ENCODE measurements at regions not wholly inside any gene's neighbourhood (a gene's known extent, or its start where the extent isn't known, plus 50 kb on each side); places are given as distances from the start of the nearest gene placed in this dataset.

DNA sequence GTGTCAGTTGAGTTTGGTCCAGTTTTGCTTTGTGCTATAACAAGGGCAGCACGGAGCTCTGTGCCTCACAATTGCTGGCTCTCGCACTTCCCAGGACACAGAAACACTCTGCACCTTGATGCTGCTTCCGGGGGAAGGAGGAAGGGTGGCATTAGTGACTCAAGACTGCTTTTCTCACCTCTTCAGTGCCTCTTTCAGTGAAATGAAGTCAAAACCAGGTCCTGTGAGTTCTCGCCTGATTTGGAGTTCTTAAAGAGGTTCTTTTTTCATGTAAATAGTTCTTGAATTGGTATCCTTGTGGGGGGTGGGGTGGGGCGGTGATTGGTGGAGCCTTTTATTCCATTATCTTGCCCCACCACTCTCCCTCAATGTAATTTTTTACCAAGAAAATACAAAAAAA is 91.5 kb upstream of the MYT1L start:
- DNase-seq, result no peak

DNA sequence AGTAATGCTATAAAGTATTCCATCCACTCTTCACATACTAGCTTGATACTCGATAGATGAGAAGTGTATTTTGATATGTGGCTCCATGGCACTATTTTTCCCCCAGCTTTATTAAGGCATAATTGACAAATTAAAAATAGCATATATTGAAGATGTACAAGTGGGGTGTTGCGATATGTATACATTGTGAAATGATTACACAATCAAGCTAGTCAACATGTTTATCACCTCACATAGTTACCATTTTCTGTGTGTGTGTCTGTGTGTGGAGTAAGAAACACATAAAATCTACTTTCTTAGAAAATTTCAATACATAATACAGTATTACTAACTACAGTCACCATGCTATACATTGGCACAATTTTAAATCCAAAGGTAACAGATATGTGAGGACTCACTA is 82.5 kb upstream of the MYT1L start:
- no peak for DNase-seq

DNA sequence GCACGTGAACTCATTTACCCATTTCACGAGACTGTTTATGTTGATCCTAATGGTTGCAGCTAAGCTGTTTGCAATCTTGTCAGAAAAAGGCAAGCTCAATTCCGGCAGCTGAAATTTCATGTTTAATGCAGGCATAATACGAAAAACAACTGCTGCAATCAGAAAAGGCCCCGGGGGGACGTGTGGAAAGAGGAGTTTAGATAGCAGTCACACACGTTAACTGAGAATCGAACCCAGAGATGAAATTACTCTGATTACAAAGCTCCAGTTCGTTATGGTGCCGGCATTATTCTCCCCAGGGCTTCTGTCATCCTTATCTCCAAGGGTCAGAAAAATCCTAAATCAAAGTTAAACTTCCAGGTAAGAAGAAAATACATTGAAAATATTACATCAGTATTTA is 79.9 kb upstream of the MYT1L start:
- DNase-seq, result no peak

DNA sequence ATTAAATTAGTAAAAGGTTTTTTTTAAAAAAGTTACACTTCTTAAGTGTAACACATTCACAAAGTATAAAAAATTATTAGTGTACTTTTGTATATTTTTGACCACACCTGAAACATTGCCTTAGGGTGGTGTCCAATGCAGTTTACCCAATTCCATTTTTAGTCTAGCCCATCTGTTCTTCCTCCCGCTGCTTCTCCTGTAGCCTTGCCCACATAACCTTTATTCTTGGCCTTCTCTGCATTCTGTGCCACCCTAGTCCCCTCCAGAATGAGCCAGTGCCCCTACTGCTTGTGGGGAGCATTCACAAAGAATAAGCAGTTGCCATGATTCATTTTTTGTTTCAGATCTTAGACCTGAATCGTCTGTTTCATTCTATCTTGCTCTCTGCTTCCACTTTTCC is 78.4 kb upstream of the MYT1L start:
- no peak for DNase-seq

DNA sequence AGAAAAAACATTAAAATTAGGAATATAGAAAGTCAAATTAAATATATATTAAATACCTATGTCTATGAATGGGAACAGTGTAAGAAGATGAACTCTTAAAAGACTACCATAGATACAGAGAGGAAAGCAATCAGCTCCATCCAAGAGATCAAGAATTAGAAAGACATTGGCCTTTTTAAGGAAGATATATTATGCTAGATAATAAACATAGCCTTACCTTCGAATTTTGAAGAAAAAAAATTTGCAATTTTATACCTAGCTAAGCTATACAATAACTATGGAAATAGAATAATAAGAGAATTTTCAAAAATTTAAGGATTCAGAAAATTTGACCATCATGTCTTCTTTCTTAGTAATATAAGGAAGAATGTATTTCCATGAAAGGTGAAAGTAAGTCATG is 74.7 kb upstream of the MYT1L start:
- DNase-seq, result no peak

DNA sequence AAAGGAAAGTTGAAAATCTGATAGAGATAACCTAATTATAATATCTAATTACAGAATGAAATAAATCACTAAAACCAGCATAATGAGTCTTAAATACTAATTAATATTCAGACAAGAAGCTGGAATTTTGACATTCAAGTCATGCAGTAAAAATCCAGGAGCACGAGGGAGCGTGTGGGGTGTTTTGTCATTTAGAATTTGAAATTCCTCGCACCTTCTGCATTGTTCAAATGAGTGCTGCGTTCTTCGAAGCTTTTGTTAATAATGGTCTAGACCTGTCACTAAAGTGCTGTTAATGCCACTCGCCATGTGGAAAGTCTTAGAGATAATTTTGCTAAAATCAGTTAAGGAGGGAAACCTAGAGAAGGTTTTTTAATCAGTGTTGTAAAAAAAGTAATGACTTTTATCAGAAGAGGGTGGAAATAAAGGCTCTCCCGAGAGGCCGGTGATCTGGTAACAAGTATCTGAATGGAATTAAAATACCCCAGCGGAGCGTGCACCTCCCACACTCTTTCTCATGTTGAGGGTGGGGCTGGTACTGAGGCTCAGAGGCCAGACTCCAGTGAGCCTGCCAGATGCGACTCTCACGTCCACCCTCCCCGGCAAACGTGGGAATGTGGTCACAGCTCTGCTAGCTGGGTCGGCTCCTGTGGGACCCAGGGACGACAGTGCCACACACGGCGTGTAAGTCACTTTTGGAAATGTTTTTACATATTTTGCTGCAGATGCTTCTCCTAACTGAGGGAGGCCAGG is 69.4 kb upstream of the MYT1L start:
- DNase-seq, result no peak

DNA sequence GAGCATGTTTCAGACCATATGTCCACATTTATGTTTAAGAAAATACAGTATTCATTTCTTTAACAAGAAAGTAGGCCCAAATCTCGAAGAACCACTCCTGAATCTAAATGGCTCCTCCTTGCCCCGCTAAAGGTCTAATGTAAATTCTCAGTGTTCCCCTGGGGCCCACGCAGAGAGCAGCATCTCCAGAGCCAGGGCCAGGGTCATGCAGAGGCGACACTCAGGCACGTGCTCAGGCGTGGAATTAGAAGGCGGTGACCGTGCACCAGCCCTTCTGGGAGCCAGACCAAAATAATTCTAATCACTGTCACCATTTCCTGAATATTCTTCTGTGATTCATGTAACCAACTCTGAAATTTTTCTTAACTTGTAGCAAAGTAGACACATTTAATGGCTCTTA is 68.3 kb upstream of the MYT1L start:
- no peak for DNase-seq

DNA sequence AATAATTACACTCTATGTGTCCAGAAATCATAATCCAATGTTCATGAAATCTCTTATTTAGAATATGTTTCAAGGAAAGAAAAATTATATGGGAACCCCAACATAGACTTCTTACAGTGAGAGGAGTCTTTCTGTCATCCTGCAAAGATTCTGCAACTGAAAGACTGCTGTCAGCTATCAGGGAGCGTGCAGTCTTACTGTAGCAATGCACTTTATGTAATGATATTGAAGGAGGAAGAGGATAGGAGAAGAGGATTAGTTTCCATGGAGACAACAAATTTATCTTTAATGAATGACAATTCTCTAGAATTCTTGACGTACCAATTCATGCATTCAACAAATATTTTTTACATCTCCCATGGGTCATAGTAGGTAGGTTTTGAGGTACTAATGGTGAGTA is 61.3 kb upstream of the MYT1L start:
- DNase-seq, result no peak

DNA sequence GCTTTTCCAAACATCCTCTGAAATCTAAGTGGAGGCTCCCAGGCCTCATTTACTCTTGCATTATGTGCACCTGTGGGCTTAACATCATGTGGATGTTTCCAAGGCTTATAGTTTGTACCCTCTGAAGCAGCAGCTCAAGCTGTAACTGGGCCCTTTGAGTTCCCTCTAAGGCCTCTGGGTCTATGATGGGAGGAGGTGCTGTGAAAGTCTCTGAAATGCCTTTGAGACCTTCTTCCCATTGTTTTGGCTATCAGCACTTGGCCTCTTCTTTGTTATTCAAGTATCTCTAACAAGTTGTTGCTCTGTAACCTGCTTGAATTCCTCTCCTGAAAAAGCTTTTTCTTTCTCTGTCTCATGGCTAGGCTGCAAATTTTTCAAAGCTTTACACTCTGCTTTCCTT is 58.1 kb upstream of the MYT1L start:
- DNase-seq, result no peak

Data from hypothalamus (tissue), 51 donors.